ENCODE measurements at regions not wholly inside any gene's neighbourhood (a gene's known extent, or its start where the extent isn't known, plus 50 kb on each side); places are given as distances from the start of the nearest gene placed in this dataset.
"Not testable (repeated sequence)": the region's sequence is repeated elsewhere in the genome, so short reads cannot be mapped to it uniquely, and the experiment has no call there.

DNA sequence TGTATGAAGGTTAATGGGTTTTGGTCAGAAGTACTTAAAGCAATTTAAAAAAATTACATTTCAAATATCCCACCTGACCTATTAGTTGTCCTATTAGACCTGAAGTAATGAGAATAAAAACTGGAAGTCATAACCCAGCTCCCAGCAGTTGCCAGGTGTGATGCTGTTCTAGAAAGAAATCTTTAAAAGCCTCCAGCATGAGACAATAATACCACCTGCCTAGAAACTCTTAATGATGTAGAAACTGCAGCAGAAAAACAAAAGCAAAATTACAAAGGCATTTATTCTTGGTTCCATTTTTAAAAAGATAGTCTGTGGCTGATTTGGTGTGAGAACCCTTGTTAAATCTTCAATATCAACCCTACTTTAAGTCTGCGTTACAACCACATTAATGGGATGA is 1137.7 kb upstream of the TENM3 start:
- intact Hi-C loops (cut with DNase I), result no loop called here
- no peak for DNase-seq (ENCODE audit: low spot score)

- DNase-seq (ENCODE audit: low spot score), result no peak
These were observed 1136.8 kb upstream of the TENM3 start for GRCh38 chr4:181106398-181106797.

DNA sequence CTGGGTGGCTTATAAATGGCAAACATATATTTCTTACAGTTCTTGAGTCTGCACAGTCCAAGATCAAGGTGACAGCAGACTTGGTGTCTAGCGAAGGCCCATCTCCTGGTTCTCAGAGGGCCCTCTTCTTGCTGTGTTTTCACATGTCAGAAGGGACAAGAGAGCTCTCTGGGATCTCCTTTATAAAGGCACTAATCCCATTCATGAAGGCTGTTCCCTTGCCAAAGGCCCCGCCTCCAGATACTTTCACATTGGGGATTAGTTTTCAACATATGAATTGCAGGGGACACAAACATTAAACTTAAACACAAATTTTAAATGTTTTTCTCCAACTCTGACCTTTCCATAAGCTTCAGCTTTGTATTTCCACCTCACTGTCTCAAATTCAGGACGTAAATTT is 1135.0 kb upstream of the TENM3 start:
- DNase-seq (ENCODE audit: low spot score), result no peak
- intact Hi-C loops (cut with DNase I), result no loop called here

More at GRCh38 chr4:181106398-181106797, 1136.8 kb upstream of the TENM3 start:
- intact Hi-C loops (cut with DNase I), result no loop called here

DNA sequence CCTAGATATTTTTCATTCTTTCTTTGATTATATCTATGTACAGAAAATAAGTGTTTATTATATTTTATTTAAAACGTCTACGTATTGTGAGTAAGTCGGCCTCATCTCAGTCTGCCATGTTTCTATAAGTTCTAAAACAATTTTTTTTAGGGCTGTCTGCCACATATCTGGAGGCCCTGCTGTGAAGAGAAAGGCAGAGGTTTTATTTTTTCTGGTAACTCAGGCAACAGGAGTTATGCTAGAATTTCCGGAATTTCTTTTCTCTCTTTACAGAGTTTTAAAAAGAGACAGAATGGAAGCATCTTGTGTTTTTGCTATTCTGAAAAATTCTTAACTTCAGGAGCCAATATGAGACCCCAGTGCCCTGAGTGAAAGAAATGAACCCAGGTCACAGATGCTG is 1124.0 kb upstream of the TENM3 start:
- no peak for DNase-seq (ENCODE audit: low spot score)
- intact Hi-C loops (cut with DNase I), result no loop called here

DNA sequence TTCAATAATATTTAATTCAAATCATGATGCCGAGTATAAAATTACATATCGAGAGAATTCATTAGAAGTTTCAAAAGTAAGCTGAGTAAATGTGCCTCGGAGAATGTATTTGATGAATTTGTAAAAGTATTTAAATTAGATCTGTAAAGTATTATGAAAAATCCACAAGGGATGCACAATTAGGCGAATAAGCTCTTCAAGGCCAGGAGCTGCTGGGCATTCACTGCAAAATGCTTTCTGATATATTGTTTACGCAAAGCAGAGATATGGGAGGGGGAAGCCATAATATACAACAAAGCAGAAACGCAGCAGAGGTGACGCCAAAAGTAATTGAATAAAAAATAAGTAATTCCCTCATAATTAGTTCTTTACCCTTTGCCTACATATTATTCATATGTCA is 1121.5 kb upstream of the TENM3 start:
- no peak for DNase-seq (ENCODE audit: low spot score)
- intact Hi-C loops (cut with DNase I), result no loop called here

DNA sequence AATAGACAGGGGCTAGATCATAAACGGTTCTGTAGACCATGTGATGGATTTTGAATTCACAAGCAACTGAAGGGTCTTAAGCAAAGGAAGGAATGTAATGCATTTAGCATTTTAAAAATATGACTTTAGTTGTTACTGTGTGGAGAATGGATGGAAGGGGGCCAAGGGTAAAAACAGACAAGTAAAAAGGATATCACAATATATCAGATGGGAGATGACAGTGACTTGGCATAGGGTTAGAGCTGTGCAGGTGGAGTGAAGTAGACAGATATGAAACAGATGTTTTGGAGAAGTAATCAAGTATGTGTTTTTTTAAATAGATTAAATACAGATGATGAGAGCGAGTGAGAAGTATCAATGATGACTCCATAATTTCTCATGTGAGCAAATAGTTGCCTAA is 1116.0 kb upstream of the TENM3 start:
- intact Hi-C loops (cut with DNase I), result no loop called here
- DNase-seq (ENCODE audit: low spot score), result no peak

DNA sequence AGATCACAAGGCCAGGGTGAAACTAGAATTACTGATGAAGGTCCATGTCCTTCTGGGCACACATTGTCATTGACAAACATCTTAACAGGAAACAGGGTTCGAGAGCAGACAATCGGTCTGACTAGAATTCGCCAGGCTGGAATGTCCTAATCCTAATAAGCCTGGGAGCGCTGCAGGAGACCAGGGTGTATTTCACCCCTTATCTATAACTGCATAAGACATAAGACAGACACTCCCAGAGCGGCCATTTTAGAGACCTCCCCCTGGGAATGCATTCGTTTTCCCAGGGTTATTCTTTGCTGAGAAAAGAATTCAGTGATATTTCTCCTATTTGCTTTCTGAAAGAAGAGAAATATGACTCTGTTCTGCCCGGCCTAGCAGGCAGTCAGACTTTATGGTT is 1112.9 kb upstream of the TENM3 start:
- intact Hi-C loops (cut with DNase I); DNase-seq (ENCODE audit: low spot score): not testable (repeated sequence)

DNA sequence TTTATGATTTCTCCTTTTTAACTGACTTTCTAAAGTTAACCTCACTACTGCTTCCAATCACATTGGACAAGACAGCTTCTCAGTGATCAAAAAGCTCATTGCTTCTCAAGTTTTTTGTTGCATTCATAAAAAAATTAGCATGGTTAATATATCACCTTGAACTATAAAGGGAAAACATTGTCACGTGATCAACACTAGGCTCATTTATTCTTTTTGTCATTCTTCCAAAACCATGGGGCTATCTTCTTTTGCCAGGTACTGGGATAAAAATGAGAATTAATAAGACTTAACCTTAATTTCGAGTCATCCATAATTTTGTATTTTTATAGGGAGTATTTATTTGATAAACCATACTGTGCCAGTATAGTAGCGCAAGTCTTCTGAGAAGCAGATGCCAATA is 1105.9 kb upstream of the TENM3 start:
- intact Hi-C loops (cut with DNase I), result no loop called here
- DNase-seq (ENCODE audit: low spot score), result no peak

DNA sequence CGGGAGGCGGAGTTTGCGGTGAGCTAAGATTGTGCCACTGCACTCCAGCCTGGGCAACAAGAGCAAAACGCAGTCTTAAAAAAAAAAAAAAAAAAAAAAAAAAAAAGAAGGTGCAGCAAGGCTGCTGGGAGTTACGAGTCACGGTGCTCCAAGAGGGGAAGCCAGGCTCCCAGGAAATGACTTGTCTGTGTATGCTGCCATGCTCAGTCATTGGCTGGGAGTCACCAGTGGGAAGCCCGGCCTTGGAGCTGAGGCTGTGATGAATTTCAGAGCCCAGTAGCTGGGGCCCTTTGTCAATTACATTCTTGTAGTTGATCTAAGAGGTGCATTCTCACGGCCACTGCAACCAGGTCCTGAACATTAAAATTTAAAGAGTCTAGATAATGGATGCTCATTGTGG is 1105.1 kb upstream of the TENM3 start:
- intact Hi-C loops (cut with DNase I), result no loop called here
- DNase-seq (ENCODE audit: low spot score), result no peak

DNA sequence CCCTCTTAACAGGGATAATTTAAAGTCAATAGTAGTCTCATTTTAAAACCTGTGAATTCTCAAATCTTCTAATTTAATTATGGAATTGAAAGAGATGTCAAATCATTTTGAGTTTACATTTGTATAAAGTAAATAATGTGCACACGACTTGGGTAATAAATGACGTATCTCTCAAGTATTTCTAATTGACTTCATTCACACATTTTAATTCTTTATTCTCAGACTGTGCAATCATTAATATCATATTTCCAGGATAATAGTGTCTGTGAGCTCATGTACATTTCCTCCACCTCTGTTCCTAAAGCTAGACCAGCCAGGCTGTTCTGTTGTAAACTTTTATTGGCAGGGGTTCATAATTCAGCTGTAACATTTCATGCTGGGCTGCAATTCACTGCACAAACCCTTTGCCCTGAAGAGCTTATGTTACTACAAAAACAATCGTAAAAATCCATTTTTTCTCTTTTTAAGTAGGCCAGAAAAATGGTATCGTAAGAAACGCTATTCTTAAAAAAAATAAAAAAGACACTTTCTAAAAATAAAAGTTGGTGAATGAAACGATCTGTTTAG is 1103.1 kb upstream of the TENM3 start:
- intact Hi-C loops (cut with DNase I), result loop anchor here (10.0 kb wide), 1 partner anchor 1665 kb away; no protein-coding TSS in a partner anchor
- DNase-seq (ENCODE audit: low spot score), result no peak

DNA sequence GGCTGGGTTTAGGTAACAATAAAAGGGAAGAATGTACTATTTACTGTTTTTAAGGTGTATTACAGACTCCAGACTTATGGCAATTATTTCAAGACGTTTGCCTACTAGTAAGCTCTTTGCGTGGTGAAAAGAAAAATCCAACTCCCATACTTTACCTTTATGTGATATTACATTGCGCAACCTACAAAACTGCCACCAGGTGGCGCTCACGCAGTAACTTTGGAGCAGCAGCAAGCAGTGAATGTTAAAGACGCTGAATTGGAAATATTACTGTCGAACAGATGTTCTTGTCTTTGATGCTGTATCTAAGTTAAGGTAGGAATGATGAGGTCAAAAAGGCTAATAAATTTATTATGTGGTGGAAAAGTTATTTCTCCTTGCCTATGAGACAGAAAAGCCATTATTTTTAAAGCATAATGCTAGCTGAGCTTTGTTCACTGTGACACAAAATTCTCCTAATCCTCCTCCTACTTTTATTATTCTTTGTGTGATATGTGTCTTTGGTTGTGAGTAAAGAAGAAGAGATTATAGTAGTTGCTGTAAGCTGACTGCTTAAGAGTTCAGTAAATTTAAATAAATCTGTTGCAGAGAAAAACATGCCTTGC is 1099.8 kb upstream of the TENM3 start:
- intact Hi-C loops (cut with DNase I), result loop anchor here (2.0 to 10.0 kb wide), 2 partner anchors 385 to 1661 kb away; no protein-coding TSS in a partner anchor
- no peak for DNase-seq (ENCODE audit: low spot score)

DNA sequence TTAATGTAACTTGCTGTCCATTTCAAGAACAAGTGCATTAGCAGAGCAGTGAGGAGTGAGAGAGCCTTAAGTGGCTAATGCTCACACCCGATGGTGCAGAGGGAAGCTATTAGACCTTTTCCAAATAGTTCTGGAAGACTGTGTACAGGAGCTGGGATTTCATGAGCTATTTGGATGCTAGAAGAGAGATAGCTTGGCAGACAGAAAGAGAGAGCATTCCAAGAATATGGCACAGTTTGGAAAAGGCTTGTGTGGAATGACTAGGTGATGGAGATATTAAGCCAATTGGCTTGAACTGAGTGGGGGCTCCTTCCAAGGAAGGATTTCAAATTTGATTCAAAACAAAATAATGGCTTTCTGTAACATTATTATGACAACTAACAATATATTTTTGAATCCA is 1097.2 kb upstream of the TENM3 start:
- intact Hi-C loops (cut with DNase I), result loop anchor here (10.0 kb wide), 1 partner anchor 1659 kb away; no protein-coding TSS in a partner anchor
- DNase-seq (ENCODE audit: low spot score), result no peak

DNA sequence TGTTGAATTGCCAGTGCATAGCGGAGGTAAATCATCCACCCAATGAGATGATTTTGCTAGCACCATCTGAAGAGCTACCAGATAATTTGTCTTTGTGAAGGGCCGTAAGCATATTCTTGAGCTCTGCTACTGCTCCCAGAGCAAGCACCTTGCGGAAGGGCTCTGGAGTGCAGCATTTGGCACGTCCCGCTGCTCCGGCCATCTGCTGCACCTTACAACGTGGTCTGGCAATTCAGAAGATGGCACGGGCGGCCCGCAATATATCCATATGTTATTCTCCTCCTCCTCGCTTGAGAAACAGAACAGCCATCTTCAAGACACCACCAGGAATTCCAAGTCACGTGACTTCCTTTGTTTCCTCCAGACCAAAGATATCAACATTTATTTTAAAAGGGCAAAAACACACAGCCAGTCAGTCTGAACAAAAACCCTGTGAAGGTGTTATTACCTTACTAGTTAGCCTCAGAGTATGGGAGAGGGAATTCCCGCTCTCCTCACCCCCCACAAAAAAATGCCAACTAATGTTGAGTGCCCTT is 1095.7 kb upstream of the TENM3 start:
- no peak for DNase-seq (ENCODE audit: low spot score)
- intact Hi-C loops (cut with DNase I), result loop anchor here (10.0 kb wide), 1 partner anchor 1657 kb away; no protein-coding TSS in a partner anchor

DNA sequence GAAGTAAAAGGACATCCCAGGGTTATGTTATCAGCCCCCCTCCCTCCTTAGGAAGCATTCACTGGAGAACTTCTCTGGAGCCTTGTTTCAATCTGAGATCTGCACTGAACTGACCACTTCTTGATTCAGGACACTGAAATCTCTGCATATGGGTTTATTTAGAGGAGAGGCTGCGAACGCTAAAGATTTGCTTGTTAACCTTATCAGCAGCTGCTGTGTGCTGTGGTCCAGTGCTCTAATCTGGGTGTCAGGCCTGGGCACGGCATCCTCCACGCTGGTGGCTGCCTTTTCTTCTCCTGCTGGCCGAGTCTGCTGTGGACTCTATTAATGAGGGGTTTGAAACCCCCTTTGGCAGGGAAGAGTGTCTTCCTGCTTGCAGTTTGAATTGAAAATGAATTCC is 1094.7 kb upstream of the TENM3 start:
- no peak for DNase-seq (ENCODE audit: low spot score)
- intact Hi-C loops (cut with DNase I), result loop anchor here (10.0 kb wide), 1 partner anchor 1656 kb away; no protein-coding TSS in a partner anchor

DNA sequence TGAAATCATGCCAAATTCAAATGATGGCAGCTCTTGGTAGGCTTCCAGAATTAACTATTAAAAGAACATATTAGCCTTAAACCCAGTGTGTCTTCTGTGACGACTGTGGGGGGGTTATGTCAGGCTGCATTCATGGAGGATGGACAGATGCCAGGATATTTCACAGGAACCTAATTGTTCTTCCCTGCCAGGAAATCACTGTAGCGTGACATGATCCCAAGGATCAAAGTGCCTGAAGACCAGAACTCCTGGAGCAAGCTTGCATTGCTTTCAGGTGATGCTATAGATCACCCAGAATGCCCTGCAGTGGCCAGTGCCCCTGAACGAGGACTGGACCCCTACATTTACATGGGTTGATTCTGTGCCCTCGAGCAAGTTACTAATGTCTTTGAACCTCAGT is 1093.0 kb upstream of the TENM3 start:
- DNase-seq (ENCODE audit: low spot score), result no peak
- intact Hi-C loops (cut with DNase I), result no loop called here

GRCh38 chr4:181151856-181152255 is 1091.3 kb upstream of the TENM3 start:
- DNase-seq (ENCODE audit: low spot score), result no peak
- intact Hi-C loops (cut with DNase I), result no loop called here

GRCh38 chr4:181157647-181158046 is 1085.6 kb upstream of the TENM3 start:
- DNase-seq (ENCODE audit: low spot score), result no peak
- intact Hi-C loops (cut with DNase I), result no loop called here

DNA sequence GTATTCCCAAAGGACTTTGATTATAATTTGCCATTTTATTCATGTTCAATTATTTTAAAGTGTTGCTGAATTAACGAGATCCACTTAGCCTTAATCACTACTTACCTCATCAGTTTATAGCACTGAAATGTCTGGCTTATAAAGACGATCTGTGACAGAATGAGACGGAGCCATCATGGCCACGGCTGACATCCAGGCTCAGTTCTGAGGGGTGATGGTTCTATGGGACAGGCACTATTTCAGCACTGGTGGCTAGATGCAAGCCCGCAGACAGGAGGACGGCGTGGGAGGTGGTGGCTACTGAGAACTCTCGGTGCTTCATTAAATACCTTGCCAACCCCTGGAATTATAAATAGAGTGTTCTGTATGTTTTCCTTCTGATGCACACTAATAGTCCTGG is 1084.2 kb upstream of the TENM3 start:
- DNase-seq (ENCODE audit: low spot score), result no peak
- intact Hi-C loops (cut with DNase I), result no loop called here

- no peak for DNase-seq (ENCODE audit: low spot score)
- intact Hi-C loops (cut with DNase I), result no loop called here
These were observed 1081.5 kb upstream of the TENM3 start for GRCh38 chr4:181161669-181162068.

DNA sequence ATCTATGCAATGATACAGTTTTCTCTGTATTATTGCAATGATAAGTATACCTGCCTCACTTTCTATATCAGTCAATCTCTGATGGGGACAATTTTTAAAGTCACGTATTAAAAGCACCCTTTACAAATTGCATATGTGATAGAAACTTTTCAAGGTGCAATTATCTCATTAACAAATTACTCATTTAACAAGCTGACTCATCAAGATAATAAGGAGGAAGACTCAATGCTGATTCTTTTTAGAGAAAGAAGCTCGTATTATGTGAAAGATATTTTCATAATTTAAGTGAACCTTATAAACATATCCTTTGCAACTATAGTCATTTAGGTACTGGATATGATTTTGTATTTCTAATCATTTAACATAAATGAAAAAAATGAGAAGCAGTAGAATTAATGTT is 1080.9 kb upstream of the TENM3 start:
- intact Hi-C loops (cut with DNase I), result no loop called here
- DNase-seq (ENCODE audit: low spot score), result no peak

DNA sequence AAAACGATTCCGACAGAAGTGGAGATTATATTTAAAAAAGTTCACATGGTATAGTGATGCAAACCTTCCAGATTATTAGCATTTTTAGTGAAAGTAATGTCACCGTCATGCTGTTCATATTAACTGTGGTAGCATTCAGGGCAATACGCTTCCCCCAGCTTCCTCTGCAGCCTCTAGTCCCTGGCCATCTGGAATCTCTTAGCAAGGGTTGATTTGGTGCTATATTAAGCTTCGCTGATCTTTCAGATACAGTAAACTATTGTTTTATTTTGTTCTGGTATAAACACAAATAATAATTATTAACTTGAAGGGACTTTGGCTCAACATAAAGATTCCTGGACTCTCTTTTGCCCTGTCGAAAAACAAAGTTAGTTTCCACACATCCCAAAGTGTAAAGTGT is 1080.5 kb upstream of the TENM3 start:
- no peak for DNase-seq (ENCODE audit: low spot score)
- intact Hi-C loops (cut with DNase I), result no loop called here
